ENCODE measurements at regions not wholly inside any gene's neighbourhood (a gene's known extent, or its start where the extent isn't known, plus 50 kb on each side); places are given as distances from the start of the nearest gene placed in this dataset.

DNA sequence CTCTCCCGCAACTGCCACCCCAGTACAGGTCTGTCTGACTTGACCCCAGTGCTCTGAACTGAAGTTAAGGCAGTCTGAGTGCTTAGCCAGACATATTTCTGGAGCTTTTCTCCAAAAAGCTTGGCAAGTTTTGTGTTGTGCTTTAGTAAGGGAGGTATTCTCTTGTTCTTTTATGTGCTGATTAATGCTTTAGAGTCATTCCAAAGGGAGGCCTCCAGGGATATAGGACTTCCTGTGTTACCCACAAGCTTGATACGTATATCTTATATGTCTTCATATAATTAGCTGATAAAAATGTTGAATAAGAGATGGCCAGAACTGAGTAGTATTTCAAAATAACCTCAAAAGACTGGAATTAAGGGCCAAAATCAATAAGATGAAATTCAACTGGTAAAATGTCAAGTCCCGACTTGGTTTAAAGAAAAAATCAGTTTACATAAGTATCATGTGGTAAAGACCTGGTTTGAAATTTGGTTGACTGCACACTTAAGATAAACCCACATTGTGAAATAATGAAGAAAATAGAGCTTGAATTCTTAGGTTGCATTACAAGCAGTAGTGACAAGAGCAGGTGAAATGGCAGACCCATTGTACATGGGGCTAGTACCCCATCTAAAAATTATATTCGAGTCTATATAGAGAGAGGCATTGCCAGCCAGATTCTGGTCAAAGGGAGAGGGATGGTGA is 226.9 kb downstream of the SNX19 start:
- TF ChIP-seq, protein P1, sequence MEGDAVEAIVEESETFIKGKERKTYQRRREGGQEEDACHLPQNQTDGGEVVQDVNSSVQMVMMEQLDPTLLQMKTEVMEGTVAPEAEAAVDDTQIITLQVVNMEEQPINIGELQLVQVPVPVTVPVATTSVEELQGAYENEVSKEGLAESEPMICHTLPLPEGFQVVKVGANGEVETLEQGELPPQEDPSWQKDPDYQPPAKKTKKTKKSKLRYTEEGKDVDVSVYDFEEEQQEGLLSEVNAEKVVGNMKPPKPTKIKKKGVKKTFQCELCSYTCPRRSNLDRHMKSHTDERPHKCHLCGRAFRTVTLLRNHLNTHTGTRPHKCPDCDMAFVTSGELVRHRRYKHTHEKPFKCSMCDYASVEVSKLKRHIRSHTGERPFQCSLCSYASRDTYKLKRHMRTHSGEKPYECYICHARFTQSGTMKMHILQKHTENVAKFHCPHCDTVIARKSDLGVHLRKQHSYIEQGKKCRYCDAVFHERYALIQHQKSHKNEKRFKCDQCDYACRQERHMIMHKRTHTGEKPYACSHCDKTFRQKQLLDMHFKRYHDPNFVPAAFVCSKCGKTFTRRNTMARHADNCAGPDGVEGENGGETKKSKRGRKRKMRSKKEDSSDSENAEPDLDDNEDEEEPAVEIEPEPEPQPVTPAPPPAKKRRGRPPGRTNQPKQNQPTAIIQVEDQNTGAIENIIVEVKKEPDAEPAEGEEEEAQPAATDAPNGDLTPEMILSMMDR (optimal IDR thresholded peaks at IDR 0.05 in 1 of 3, IDR thresholded peaks at IDR 0.05 in 1 of 3, conservative IDR thresholded peaks at IDR 0.05 in 1 of 3; ENCODE audit: extremely low read depth in 1 of 3, insufficient read depth in 2 of 3, low read length in 3 of 3): no peak
- TF ChIP-seq EZH2 (IDR thresholded peaks at IDR 0.05; ENCODE audit: low read length): no peak
